Keratinocyte (primary cell): ENCODE measurements at regions not wholly inside any gene's neighbourhood (a gene's known extent, or its start where the extent isn't known, plus 50 kb on each side); places are given as distances from the start of the nearest gene placed in this dataset.

Experiments used
- DNase-seq: peaks from one replicate; pipeline ENCODE4 v3.0.0-alpha.2; 2011; ENCODE audit warnings: low read depth, missing footprints, low spot score
- FAIRE-seq: peaks from 2 replicates; lab custom pipeline; 2011; peaks lifted over from hg19 to GRCh38; lab: Jason Lieb, UNC
- H2AFZ ChIP-seq: 2 replicates; pipeline ENCODE4 v1.6.0; 2012; ENCODE audit warnings: low read length, control low read depth, inconsistent platforms; ENCODE audit not compliant: control insufficient read depth
- H3K27ac ChIP-seq: 2 replicates; pipeline ENCODE4 v1.5.1; 2011; ENCODE audit warnings: low read length; ENCODE audit not compliant: control insufficient read depth, insufficient read depth
- H3K27me3 ChIP-seq: 3 replicates; pipeline ENCODE4 v1.6.0; 2011; ENCODE audit warnings: low read length; ENCODE audit not compliant: control insufficient read depth, insufficient read depth; ENCODE audit errors: extremely low read depth
- H3K36me3 ChIP-seq, 2 experiments: 2 replicates in 1 of 2; 3 replicates in 1 of 2; pipeline ENCODE4 v1.5.1; 2011; ENCODE audit warnings: low read length in 2 of 2, mild to moderate bottlenecking in 1 of 2; ENCODE audit not compliant: control insufficient read depth in 2 of 2, insufficient read depth in 2 of 2; ENCODE audit errors: extremely low read depth in 1 of 2
- H3K4me1 ChIP-seq: 3 replicates; pipeline ENCODE4 v1.5.1; 2011; ENCODE audit warnings: low read length; ENCODE audit not compliant: control insufficient read depth, insufficient read depth; ENCODE audit errors: extremely low read depth
- H3K4me2 ChIP-seq: 3 replicates; pipeline ENCODE4 v1.6.0; 2011; ENCODE audit warnings: low read depth, low read length; ENCODE audit not compliant: control insufficient read depth, insufficient read depth; ENCODE audit errors: extremely low read depth
- H3K4me3 ChIP-seq, 3 experiments: fragments of 200-600 bp in 1 of 3; sonication (generic) in 1 of 3; 2 replicates in 2 of 3; 3 replicates in 1 of 3; pipeline ENCODE4 v1.5.1; 2011 to 2016; ENCODE audit warnings: low read length in 3 of 3, mild to moderate bottlenecking in 3 of 3, control low read depth in 2 of 3, inconsistent platforms in 1 of 3, low read depth in 1 of 3, mixed read lengths in 1 of 3, mixed run types in 1 of 3, moderate library complexity in 1 of 3; ENCODE audit not compliant: control insufficient read depth in 2 of 3, insufficient read depth in 2 of 3; ENCODE audit errors: extremely low read depth in 1 of 3
- H3K79me2 ChIP-seq: 2 replicates; pipeline ENCODE4 v1.6.0; 2012; ENCODE audit warnings: low read length; ENCODE audit not compliant: control insufficient read depth, insufficient read depth
- H3K9ac ChIP-seq: 3 replicates; pipeline ENCODE4 v1.6.0; 2011; ENCODE audit warnings: low read length; ENCODE audit not compliant: control insufficient read depth, insufficient read depth; ENCODE audit errors: extremely low read depth
- H3K9me1 ChIP-seq: 3 replicates; pipeline ENCODE4 v1.6.0; 2011; ENCODE audit warnings: low read length; ENCODE audit not compliant: control insufficient read depth, insufficient read depth; ENCODE audit errors: extremely low read depth
- H3K9me3 ChIP-seq: 2 replicates; pipeline ENCODE4 v1.5.1; 2012; ENCODE audit warnings: low read depth, low read length; ENCODE audit not compliant: control insufficient read depth
- H4K20me1 ChIP-seq: 3 replicates; pipeline ENCODE4 v1.6.0; 2011; ENCODE audit warnings: low read length; ENCODE audit not compliant: control insufficient read depth, insufficient read depth; ENCODE audit errors: extremely low read depth
- EZH2 ChIP-seq: IDR thresholded peaks from one replicate; pipeline ENCODE4 v1.6.1; 2012; ENCODE audit warnings: inconsistent platforms, mild to moderate bottlenecking, low read length, moderate library complexity
- dilution Hi-C: fragments of 300-500 bp; cut with MboI; formaldehyde crosslinking; loops from one replicate; pipeline ENCODE4 v1.7.0; 2020; ENCODE audit warnings: low sequenced_read_pairs; ENCODE audit not compliant: extremely low pct_ligation_motif_present
- TF ChIP-seq, protein P1 (sequence below), 3 experiments: IDR thresholded peaks in 1 of 3; conservative IDR thresholded peaks in 1 of 3; optimal IDR thresholded peaks in 1 of 3; 2 replicates in 2 of 3; 3 replicates in 1 of 3; pipeline versions ENCODE3 to v1.5.1; 2011; ENCODE audit warnings: low read length in 3 of 3, mild to moderate bottlenecking in 3 of 3, moderate library complexity in 2 of 3, control low read depth in 1 of 3, inconsistent platforms in 1 of 3; ENCODE audit not compliant: insufficient read depth in 2 of 3; ENCODE audit errors: extremely low read depth in 1 of 3

DNA sequence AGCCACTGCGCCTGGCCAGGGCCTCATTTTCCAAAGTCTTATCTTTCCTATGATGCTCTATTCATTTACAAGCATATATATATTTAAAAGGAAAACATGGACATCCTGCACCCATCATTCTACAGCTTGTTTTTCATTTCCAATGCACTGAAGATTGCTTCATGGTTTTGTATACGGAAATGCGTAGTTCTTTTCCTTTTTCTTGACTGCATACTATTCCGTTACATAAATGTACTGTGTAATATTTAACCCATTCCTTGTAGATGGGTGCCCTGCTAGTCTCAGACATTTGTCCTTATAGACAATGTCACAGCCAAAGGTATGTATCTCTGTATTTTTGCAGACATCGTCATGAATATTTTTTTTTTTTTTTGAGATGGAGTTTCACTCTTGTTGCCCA is 257.0 kb downstream of the ASMT start:
- Histone ChIP-seq H3K9me3 (peaks cover 2% of the 10 kb centered on the region), H3K27me3 (no peaks in the 10 kb centered on the region), H2AFZ (no peak overlapping the region), H3K36me3 (no peaks in the 10 kb centered on the region), H3K27ac (no peak overlapping the region), H3K4me1 (no peaks in the 10 kb centered on the region), H4K20me1 (no peaks in the 10 kb centered on the region), H3K9me1 (no peaks in the 10 kb centered on the region), H3K4me3 (no peak overlapping the region), H3K79me2 (no peaks in the 10 kb centered on the region), H3K4me2 (no peak overlapping the region), H3K9ac (no peak overlapping the region)
- TF ChIP-seq, protein P1, sequence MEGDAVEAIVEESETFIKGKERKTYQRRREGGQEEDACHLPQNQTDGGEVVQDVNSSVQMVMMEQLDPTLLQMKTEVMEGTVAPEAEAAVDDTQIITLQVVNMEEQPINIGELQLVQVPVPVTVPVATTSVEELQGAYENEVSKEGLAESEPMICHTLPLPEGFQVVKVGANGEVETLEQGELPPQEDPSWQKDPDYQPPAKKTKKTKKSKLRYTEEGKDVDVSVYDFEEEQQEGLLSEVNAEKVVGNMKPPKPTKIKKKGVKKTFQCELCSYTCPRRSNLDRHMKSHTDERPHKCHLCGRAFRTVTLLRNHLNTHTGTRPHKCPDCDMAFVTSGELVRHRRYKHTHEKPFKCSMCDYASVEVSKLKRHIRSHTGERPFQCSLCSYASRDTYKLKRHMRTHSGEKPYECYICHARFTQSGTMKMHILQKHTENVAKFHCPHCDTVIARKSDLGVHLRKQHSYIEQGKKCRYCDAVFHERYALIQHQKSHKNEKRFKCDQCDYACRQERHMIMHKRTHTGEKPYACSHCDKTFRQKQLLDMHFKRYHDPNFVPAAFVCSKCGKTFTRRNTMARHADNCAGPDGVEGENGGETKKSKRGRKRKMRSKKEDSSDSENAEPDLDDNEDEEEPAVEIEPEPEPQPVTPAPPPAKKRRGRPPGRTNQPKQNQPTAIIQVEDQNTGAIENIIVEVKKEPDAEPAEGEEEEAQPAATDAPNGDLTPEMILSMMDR (optimal IDR thresholded peaks at IDR 0.05 in 1 of 3, IDR thresholded peaks at IDR 0.05 in 1 of 3, conservative IDR thresholded peaks at IDR 0.05 in 1 of 3; ENCODE audit: extremely low read depth in 1 of 3, insufficient read depth in 2 of 3, low read length in 3 of 3): no peak
- TF ChIP-seq EZH2: no peak
- dilution Hi-C loops: no loop called here
- DNase-seq (no peak), FAIRE-seq (no peak)

DNA sequence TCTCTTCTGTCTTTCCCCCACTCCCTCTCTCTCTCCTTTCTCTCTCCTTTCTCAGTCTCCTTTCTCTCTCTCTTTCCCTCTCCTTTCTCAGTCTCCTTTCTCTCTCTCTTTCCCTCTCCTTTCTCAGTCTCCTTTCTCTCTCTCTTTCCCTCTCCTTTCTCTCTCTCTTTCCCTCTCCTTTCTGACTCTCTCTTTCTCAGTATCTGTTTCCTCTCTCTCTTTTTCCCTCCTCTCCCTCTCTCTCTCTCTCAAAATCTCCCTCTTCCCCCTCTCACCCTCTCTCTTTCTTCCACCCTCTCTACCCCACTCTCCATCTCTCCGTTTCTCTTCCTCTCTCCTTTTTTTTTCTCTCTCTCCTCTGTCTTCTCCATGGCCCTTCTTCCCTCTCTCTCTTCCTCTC is 258.8 kb downstream of the ASMT start:
- Histone ChIP-seq H3K4me1 (no peaks in the 10 kb centered on the region), H3K4me3 (no peak overlapping the region), H3K27me3 (no peaks in the 10 kb centered on the region), H3K4me2 (no peak overlapping the region), H2AFZ (no peak overlapping the region), H3K27ac (no peak overlapping the region), H3K9me3 (peaks cover 2% of the 10 kb centered on the region), H3K36me3 (no peaks in the 10 kb centered on the region), H3K9ac (no peak overlapping the region), H4K20me1 (no peaks in the 10 kb centered on the region), H3K9me1 (no peaks in the 10 kb centered on the region), H3K79me2 (no peaks in the 10 kb centered on the region)
- dilution Hi-C loops: no loop called here
- FAIRE-seq (no peak), DNase-seq (no peak)
- TF ChIP-seq EZH2: no peak
- TF ChIP-seq, protein P1 (optimal IDR thresholded peaks at IDR 0.05 in 1 of 3, IDR thresholded peaks at IDR 0.05 in 1 of 3, conservative IDR thresholded peaks at IDR 0.05 in 1 of 3; ENCODE audit: extremely low read depth in 1 of 3, insufficient read depth in 2 of 3, low read length in 3 of 3): no peak
